DND-41 (cell line): ENCODE measurements at regions not wholly inside any gene's neighbourhood (a gene's known extent, or its start where the extent isn't known, plus 50 kb on each side); places are given as distances from the start of the nearest gene placed in this dataset.

Source experiments
- CTCF ChIP-seq: IDR thresholded peaks from 2 replicates; pipeline ENCODE4 v1.5.1; 2012; ENCODE audit warnings: borderline replicate concordance, low read length, moderate library complexity, mild to moderate bottlenecking; ENCODE audit not compliant: poor library complexity, severe bottlenecking; ENCODE audit errors: extremely low read depth
- EZH2 ChIP-seq: IDR thresholded peaks from 3 replicates; pipeline ENCODE4 v1.6.1; 2012; ENCODE audit warnings: borderline replicate concordance, low read depth, mild to moderate bottlenecking, moderate library complexity, low read length, inconsistent platforms; ENCODE audit not compliant: severe bottlenecking

- TF ChIP-seq EZH2 = no peak
- TF ChIP-seq CTCF = no peak
Observed at GRCh38 chr3:161766331-161766730, 269.7 kb downstream of the OTOL1 start.
